PC-3 (cell line): ENCODE measurements at regions not wholly inside any gene's neighbourhood (a gene's known extent, or its start where the extent isn't known, plus 50 kb on each side); places are given as distances from the start of the nearest gene placed in this dataset.

Experiments
- EZH2phosphoT487 ChIP-seq: fragments of 300-600 bp; sonication (generic); IDR thresholded peaks from 2 replicates; pipeline ENCODE4 v1.6.1; 2018; ENCODE audit warnings: mild to moderate bottlenecking, antibody characterized with exemption, low read length, borderline replicate concordance
- TF ChIP-seq, protein P1 (sequence below): fragments of 300-600 bp; sonication (generic); conservative IDR thresholded peaks from 2 replicates; pipeline ENCODE4 v1.5.1; 2017; ENCODE audit warnings: antibody characterized with exemption, low read depth, mild to moderate bottlenecking, low read length

DNA sequence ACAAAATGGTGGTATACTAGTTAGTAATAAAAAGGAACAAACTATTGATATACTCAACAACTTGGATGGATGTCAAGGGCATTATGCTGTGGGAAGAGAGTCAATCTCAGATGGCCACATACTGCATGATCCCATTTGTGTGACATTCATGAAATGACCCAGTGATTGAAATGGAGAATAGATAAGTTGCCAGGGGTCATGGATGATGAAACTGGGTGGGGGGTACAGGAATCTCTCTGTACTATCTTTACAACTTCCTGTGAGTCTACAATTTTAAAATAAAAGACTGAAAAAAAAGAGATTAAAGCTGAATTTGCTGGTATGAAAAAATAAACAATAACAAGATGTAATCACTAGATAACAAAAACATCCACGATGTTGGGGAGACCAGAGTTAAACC lies 70.5 kb upstream of the CDYL2 start:
- TF ChIP-seq, protein P1, sequence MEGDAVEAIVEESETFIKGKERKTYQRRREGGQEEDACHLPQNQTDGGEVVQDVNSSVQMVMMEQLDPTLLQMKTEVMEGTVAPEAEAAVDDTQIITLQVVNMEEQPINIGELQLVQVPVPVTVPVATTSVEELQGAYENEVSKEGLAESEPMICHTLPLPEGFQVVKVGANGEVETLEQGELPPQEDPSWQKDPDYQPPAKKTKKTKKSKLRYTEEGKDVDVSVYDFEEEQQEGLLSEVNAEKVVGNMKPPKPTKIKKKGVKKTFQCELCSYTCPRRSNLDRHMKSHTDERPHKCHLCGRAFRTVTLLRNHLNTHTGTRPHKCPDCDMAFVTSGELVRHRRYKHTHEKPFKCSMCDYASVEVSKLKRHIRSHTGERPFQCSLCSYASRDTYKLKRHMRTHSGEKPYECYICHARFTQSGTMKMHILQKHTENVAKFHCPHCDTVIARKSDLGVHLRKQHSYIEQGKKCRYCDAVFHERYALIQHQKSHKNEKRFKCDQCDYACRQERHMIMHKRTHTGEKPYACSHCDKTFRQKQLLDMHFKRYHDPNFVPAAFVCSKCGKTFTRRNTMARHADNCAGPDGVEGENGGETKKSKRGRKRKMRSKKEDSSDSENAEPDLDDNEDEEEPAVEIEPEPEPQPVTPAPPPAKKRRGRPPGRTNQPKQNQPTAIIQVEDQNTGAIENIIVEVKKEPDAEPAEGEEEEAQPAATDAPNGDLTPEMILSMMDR, result no peak
- no peak for TF ChIP-seq EZH2phosphoT487
